HG03521 (cell line): ENCODE measurements at regions not wholly inside any gene's neighbourhood (a gene's known extent, or its start where the extent isn't known, plus 50 kb on each side); places are given as distances from the start of the nearest gene placed in this dataset.

Experiments used
- ATAC-seq: cut with Tn5 transposase; IDR thresholded peaks from one replicate; pipeline ENCODE4 v1.9.1; 2021; ENCODE audit warnings: mild to moderate bottlenecking, moderate library complexity; ENCODE audit not compliant: unreplicated experiment

DNA sequence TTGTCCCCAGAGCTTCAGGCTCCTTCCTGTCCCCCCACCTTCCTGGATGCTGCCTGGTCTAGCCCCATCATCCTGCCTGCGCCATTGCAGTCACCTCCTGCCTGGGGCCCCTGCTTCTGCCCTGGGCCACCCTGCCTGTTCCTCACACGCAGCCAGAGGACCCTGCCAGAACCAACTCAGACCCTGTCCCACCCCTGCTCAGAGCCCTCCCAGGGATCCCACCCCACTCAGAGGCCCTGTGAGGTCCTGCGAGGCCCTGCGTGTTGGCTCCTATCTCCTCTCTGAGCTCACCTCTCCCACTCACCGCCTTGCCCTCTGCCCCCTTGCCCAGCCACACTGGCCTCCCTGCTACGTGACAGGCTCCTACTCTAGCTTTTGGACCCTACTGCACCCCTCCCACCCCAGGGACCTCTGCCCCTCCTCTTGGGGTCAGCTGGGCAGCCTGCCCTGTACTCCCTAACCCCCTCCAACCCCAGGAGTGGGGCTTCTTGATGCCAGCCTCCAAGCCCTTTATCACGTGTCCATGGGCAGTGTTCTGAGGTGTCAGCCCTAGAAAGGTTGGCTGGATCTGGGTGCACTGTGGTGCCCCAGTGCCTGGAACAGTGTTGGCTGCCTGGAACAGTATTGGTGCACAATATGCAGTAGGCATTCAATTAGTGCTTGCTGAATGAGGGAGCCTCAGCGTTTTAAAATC, 68.3 kb downstream of the CEBPB start:
- no peak for ATAC-seq

DNA sequence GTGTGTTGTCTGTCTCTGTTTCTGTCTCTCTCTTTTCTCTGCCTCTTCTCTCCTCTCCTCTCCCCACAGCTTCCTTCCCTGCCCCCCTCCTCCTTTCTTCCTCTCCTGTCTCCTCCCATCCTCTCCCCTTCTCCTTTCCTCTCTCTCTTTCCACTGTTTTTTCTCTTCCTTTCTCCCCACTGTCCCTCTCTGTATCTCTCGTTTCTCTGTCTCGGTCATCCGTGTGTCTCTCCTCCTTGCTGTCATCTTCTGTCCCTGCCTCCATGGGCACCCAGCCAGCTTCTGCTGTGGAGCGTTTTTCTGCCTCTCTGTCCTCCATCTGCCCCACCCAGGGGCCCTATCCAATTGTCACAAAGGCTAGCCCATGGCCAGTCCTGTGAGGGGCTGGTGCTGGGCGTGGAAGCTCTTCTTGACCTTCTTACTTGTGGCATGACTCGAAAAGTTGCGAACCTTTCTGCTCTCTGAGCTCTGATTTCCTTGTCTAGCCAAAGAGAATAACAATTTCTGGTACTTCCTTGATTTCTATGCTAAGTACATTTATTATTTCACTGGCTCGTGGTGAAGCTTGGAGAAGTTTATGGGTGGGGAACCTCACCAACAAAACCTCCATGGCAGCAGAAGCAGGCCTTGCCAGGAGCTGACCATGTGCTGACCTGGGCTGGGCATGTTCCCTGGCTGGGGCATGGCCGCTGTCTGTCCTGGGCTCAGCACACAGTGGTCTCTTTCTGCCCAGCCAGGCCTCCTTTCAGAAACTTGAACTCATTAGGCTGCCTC, 69.3 kb downstream of the CEBPB start:
- no peak for ATAC-seq

DNA sequence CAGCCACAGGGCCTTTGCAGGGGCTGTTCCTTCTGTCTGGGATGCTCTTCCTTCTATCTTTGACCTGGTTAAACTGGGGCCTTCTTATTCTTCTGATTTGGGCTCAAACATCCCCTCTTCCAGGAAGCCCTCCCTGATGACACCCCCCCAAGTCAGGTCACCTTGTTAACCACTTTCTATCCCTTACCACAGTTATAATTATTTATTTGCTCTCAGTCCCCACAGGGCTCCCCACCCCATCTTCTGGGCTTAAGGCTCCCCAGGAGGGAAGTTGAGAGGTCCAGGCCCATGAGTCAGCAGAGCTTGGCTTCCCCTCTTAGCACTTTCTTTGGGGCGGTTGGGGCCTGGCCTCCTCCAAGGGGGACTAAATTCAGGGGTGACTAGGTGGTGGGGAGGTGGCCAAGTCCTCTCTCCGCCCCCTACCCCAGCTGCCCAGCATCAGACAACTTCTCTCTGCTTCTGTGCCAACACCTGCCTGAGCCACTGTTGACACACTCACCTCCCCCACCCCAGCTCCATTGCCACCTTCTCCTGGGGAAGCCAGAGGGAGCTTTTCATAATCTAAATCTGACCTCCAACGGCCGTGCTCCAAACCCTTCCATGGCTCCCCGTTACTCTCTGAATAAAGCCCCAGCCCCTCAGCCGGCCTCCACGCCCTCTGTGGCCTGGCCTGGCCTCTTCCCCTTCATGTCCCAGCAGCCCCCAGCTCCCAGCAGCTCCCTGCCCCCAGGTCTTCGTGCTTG, 70.0 kb downstream of the CEBPB start:
- ATAC-seq: no peak

DNA sequence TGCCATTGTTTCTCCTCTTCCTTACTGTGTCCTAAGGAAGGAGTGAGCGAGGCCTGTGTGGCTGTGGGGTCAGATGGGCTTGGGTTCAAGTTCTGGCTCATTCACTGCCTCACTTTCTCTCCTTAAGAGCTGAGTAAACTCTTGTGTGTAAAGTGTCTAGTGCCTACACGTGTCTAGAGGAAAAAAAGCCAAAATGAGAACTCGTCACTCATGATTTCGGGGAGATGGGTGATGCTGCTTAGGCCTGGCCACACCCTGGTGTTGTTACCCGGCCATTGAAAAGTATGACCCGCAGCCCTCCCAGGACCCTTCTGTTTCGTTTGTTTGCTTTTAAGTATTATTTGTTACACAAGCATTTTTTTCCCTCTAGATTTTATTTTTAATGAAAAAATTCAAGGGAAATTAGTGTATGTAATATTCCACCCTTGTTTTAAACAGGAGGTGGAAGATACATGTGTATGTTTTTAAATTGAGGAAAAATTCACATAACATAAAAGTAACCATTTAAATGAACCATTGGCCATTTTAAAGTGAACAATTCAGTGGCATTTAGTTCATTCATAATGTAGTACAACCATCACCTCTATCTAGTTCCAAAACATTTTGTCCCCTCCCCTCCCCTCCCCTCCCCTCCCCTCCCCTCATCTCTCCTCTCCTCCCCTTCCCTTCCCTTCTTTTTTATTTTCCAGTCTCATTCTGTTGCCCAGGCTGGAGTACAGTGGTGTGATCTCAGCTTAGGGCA, 71.0 kb downstream of the CEBPB start:
- ATAC-seq: no peak

DNA sequence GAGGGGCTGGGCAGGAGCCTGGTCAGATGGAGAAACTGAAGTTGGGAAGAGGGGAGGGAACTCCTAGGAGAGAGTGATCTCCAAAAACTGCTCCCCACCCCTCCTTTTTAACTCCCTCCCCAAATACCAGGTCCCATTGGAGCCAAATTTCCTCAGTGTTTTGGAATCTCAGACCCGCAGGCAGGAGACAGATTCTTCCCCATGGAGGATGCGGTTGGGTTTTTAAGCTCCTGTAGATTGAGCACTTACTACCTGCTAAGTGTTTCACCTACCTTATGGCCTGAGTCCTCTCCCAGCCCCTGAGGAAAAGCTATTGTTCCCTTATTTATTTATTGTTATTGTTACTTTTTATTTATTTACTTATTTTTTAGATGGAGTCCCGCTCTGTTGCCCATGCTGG, 73.2 kb downstream of the CEBPB start:
- ATAC-seq: no peak

DNA sequence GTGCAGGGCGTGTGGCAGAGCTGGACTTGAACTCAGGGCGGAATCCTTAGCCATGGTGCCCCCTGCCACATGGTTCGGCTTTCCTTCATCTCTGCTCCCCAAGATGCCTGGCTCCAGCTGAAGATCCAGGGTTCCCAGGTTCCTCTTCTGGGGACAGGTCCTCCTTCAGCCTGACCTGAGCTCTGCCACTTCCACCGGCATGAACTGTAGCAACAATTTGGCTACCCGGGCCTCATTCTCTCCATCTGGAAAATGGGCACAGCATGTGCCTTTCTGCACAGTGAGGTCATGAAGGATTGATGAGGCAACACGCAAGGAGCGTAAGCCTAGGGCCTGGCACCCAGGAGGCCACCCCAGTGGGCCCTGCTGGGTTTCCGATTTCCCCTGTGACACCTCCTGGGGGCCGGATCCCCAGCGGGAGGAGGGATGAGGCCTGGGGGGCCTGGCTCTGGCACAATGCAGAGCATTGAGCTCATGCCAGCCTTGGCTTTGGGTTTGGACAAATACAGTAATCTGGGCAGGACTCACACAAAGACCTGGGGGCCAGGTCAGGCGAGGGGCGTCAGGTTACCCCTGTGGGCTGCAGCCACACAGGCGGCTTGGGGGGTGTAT, 74.0 kb downstream of the CEBPB start:
- ATAC-seq: no peak

DNA sequence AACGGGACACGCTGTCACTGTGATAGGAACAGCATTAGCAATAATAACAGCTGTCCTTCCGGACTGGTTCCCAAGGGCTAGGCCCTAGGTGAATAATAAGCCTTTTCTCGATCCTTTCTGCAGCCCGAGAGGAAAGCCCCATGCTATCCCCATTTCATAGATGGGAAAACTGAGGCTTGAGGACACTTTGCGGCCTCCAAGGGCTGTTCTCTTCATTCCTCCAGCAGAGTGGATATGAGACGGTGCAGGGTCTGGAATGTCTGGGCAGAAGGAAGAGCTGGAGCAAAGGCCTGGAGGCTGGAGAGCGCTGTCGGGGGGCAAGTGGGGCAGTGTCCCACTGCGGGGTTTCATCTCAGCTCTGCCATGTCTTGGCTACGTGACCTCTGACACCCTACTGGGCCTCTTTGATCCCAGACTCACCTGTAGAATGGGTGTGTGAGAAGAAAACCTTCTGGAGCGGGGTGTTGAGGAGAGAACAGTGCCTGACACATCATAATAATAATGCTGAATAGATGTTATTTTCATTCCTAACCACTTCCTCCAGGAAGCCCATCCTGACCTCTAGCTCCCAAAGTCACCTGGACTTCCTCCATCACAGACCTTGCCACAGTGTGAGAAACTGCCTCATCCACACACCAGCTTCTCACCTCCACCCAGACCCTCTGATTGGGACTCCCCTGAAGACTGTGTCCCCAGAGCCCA, 74.8 kb downstream of the CEBPB start:
- no peak for ATAC-seq

DNA sequence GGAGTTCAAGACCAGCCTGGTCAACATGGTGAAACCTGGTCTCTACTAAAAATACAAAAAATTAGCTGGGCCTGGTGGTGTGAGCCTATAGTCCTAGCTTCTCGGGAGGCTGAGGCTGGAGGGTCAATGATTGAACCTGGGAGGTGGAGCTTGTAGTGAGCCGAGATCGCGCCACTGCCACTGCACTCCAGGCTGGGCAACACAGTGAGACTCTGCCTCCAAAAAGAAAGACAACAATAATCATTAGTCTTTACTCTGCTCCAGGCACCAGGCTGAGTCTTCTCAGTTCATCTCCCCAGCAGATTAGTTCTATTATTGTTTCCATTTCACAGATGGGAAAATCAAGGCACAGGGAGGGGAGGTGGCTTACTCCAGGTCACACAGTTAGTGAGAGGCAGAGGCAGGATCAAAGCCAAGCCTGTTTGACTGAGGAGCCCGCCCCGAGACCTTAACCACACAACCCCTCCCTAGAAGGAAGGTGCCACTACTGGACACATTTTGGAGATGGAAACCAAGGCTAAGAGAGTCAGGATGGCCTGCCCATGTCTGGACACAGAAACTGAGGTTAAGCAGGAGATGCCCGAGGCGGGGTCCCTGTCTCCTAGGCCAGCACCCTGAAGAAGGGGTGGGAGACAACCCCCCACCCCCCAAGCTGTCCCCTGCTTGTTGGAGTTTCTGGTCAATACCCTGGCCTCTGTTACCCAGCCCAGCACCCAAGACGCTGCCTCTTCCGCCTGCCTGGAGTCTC, 75.8 kb downstream of the CEBPB start:
- ATAC-seq: no peak

DNA sequence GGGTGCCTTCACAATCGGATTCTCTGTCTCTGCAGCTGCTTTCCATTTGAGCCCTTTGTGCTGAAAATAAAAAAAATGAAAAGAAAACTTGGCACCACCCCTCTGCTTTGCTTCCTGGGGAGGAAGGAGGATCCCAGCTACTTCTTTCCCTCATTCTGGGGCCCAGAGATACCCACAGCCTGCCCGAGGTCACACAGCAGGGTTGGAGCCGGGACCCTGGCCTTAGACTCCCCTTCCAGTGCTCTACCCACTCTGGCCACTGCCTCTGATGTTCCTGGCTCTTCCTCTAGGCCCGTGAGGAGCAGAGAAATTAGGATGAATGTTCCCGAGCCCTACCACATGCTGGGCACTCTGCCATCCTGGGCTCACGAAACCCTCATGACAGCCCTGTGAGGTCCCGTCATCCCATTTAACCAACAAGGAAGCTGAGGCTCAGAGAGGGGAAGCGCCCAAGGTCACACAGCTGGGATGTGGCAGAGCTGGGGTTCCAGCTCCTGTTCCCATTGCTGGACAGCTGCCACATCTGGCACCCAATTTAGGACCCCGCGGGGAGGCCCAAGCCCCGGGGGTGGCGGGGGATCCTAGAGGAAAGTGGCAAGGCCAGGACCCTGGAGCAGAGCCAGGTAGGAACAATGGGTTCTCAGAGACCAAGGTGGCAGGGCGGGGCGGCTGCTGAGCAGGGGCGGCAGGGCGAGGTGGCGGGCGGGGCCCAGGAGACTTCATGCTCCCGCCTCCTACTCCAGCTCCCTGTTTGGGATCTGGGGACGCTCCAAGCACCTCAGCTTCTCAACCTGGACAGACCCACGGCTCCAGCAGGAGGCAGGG, 76.6 kb downstream of the CEBPB start:
- no peak for ATAC-seq

DNA sequence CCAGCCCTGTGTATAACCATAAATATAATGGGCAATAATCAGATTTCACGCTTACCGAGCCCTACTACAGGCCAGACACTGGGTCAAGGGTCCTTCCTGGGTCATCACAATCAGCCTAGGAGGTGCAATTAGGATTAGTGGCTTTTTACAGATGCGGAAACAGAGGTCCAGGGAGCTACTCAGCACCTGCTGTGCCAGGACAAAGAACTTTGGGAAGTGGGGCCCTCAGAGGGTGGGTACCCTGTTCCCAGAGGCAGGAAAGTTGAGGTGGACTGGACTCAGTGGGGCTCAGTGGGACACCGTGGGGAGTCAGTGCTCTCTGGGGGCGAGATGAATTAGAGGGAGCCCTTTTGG, 77.2 kb downstream of the CEBPB start:
- no peak for ATAC-seq

DNA sequence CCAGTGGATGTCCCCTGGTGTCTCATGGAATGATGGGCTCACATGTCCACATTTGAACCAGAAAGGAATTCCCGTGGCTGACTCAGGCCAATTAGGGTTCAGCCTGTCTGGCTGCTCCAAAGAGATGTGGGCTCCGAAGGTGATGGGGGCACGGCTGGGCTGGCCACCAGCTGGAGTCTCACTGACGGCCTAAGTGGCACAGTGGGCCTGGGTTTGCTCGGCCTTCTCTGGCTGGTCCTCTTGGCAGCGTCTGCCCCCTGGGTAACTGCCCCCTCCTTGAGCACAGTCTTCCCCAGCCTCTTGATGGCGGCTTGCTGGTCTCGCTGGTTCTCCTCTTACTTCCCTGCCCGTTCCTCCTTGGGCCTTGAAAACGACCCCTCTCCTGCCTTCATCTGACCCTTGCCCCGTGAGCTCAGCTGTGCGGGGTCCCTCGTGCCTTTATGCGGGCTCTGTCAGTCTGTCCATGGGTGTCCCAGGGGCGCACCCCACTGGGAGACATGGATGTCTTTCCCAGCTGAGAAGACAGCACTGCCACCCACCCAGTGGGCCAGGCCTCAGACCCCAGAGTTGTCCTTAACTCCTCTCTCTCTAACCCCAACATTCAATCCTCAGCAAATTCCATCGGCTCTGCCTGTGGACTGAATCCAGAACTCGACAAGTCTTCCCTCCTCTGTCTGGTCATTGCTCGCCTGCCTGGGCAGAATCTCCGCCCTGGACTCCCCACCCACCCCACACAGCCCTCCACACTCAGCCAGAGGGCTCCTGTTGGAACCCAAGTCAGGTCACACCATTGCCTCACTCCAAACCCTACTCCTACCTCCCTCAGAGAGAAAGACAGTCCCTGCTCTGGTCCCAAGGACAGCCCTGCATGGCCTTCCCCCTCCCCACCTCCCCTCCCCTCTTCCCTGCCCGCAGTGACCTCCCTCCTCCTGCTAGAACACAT, 78.7 kb downstream of the CEBPB start:
- no peak for ATAC-seq

DNA sequence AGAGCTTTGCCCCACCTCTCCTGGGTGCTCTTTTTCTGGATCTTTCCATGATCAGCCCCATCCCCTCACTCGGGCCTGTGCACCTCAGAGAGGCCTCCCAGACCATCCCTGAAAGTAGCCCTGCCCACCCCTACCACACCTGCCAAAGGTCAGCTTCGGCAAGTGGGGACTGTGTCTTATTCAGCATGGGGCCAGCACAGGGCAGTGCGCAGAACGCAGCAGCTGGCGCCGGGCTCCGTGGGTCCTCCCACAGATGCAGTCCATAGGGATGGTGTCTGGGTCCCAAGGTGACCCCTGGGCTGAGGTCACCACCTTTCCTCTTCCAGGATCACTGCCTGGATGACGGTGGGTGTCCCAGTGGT, 79.4 kb downstream of the CEBPB start:
- ATAC-seq: no peak

DNA sequence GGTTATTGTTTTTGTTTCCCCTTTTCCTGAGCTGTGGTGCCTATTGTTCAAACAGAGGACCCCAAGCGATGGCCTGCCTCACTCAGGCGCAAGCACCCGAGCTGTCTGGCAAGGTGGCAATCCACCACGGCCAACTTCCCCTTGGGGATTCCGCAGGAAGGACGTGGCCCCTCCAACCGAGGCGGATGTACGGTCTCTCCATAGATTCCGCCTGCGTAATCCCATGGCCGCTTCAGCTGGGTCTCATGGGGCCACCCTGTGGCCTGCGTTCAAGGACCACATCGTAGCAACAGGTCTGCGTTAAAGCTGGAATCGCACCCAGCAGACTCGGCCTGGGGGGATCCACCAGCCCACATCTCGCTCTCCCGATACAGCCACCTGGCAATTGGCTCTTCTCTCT, 79.9 kb downstream of the CEBPB start:
- no peak for ATAC-seq

DNA sequence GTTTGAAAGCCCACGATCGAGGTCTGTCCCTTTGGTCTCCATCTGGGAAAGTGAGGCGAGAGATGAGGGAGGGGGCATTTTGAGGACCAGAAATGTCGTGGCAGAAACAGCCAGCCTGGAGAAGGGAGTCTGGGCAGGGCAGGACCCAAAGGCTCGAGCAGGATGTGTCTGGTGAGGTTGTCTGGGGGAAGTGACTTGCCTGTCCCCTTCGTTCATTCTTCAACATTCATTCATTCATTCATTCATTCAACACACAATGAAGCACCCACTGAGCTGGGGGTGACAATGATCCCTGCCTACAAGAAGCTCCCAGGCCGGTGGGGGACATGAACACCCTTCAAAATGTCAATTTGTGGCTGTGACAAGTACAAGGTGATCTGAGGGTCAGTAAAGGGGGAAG, 80.5 kb downstream of the CEBPB start:
- ATAC-seq: no peak

DNA sequence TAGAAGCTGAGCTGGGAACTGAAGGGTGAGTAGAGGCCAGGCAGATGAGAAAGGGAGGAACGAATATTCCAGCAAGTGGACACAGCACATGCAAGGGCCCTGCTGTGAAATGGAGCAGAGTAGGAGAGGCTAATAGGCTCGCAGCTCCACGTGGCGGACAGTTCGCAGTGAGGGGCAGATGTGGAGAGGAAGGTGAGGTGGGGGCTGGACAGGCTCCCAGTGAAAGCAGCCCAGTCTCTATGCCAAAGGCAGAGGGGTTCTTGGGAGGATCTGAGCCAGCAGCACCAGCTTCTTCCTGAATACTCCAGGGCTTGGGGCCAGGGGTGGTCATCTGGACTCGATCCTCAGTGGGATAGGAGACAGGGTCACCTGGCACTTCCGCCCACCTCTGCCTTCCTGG, 81.0 kb downstream of the CEBPB start:
- ATAC-seq: no peak

DNA sequence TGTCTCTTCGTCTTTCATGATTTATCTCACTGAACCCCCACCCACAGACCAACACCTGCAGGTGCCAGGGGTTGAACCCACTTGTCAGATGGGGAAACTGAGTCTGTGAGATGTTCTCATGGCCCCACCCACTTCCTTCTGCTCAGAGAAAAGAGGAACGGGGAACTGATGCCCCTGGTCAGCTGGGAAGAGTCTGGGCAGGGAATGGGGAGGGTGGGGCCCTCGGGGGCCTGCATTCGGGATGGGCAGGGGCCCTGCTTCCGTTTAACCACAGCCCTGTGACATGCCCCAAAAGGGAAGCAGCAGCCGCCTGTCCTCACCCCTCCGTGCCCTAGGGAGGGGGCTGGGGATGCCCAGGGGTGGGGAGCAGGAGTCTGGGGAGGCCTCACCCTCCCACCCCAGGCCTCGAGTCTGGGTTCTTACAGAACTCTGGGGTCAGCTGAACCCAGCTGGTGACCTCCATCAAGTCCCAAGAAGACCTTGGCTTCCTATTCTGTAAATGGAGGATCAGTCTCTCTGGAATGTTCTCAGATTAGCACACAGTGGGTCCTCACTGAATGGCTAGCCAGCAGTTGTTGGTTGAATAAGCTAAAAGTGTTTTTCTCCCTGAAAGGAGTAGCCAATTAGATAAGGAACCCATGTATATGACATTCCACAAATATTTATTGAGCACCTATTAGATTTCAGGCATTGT, 81.5 kb downstream of the CEBPB start:
- no peak for ATAC-seq
